HK-2 (cell line): ENCODE measurements at regions not wholly inside any gene's neighbourhood (a gene's known extent, or its start where the extent isn't known, plus 50 kb on each side); places are given as distances from the start of the nearest gene placed in this dataset.
"Not testable (repeated sequence)": the region's sequence is repeated elsewhere in the genome, so short reads cannot be mapped to it uniquely, and the experiment has no call there.

ENCODE experiments used
- DNase-seq: peaks from one replicate; pipeline ENCODE4 v3.0.0-alpha.2; 2018; ENCODE audit not compliant: unreplicated experiment

GRCh38 chr1:212155219-212155618 is 119.7 kb downstream of the DTL start:
- DNase-seq, result no peak

- no peak for DNase-seq
Measured at GRCh38 chr1:212157252-212157651, 121.7 kb downstream of the DTL start.

GRCh38 chr1:212158912-212159796 is 123.6 kb downstream of the DTL start:
- DNase-seq, result no peak

- peak; percentile 16 for DNase-seq
Measured at GRCh38 chr1:212161231-212161781, 123.9 kb upstream of the PPP2R5A start.

- DNase-seq, result peak; percentile 28
Measured at GRCh38 chr1:212162635-212163034, 122.6 kb upstream of the PPP2R5A start.

GRCh38 chr1:212164095-212164872 is 120.9 kb upstream of the PPP2R5A start:
- DNase-seq, result no peak

- no peak for DNase-seq
Measured at GRCh38 chr1:212166244-212166643, 119.0 kb upstream of the PPP2R5A start.

GRCh38 chr1:212166644-212167043 is 118.6 kb upstream of the PPP2R5A start:
- no peak for DNase-seq

- no peak for DNase-seq
Measured at GRCh38 chr1:212167098-212167497, 118.1 kb upstream of the PPP2R5A start.

GRCh38 chr1:212173567-212173966 is 111.6 kb upstream of the PPP2R5A start:
- no peak for DNase-seq

GRCh38 chr1:212174295-212174694 is 110.9 kb upstream of the PPP2R5A start:
- DNase-seq, result not testable (repeated sequence)

- no peak for DNase-seq
Measured at GRCh38 chr1:212177542-212177941, 107.7 kb upstream of the PPP2R5A start.

GRCh38 chr1:212178851-212179250 is 106.4 kb upstream of the PPP2R5A start:
- DNase-seq, result no peak

GRCh38 chr1:212179394-212180076 is 105.7 kb upstream of the PPP2R5A start:
- peak; percentile 63 for DNase-seq

GRCh38 chr1:212181015-212181882 is 104.0 kb upstream of the PPP2R5A start:
- DNase-seq, result no peak

- no peak for DNase-seq
Measured at GRCh38 chr1:212182171-212182570, 103.0 kb upstream of the PPP2R5A start.

GRCh38 chr1:212182579-212182978 is 102.6 kb upstream of the PPP2R5A start:
- DNase-seq, result no peak

- DNase-seq, result no peak
Measured at GRCh38 chr1:212186427-212187207, 98.6 kb upstream of the PPP2R5A start.

GRCh38 chr1:212188599-212189351 is 96.4 kb upstream of the PPP2R5A start:
- DNase-seq, result no peak
